ENCODE measurements at regions not wholly inside any gene's neighbourhood (a gene's known extent, or its start where the extent isn't known, plus 50 kb on each side); places are given as distances from the start of the nearest gene placed in this dataset.

GRCh38 chr2:122635686-122636085 is 880.2 kb downstream of the TSN start:
- Histone ChIP-seq H3K36me3 (ENCODE audit: control insufficient read depth in 3 of 3, insufficient read depth in 3 of 3, low read length in 3 of 3) (no peaks in the 10 kb centered on the region), H3K9me3 (ENCODE audit: control insufficient read depth in 3 of 3, low read length in 3 of 3) (no peaks in the 10 kb centered on the region)

GRCh38 chr2:122636097-122636496 is 880.6 kb downstream of the TSN start:
- Histone ChIP-seq H3K9ac (ENCODE audit: low read depth in 1 of 3, low read length in 3 of 3) (no peak overlapping the region), H3K4me1 (ENCODE audit: control insufficient read depth in 3 of 3, insufficient read depth in 3 of 3, low read length in 3 of 3) (no peaks in the 10 kb centered on the region), H3K9me3 (ENCODE audit: control insufficient read depth in 3 of 3, low read length in 3 of 3) (no peaks in the 10 kb centered on the region)

More at GRCh38 chr2:122635686-122636085, 880.2 kb downstream of the TSN start:
- H3K27ac ChIP-seq (ENCODE audit: low read depth, low read length), result no peak overlapping the region
- no peaks in the 10 kb centered on the region for H3K27me3 ChIP-seq (ENCODE audit: control insufficient read depth in 3 of 3, insufficient read depth in 3 of 3, low read length in 3 of 3)
- no peaks in the 10 kb centered on the region for H3K4me1 ChIP-seq (ENCODE audit: control insufficient read depth in 3 of 3, insufficient read depth in 3 of 3, low read length in 3 of 3)
- no peak overlapping the region for H3K9ac ChIP-seq (ENCODE audit: low read depth in 1 of 3, low read length in 3 of 3)
- H3K4me3 ChIP-seq (ENCODE audit: low read length in 3 of 3), result no peak overlapping the region

GRCh38 chr2:122639176-122639575 is 883.7 kb downstream of the TSN start:
- H3K9me3 ChIP-seq (ENCODE audit: control insufficient read depth in 3 of 3, low read length in 3 of 3), result no peaks in the 10 kb centered on the region
- no peaks in the 10 kb centered on the region for H3K36me3 ChIP-seq (ENCODE audit: control insufficient read depth in 3 of 3, insufficient read depth in 3 of 3, low read length in 3 of 3)
- H3K27me3 ChIP-seq (ENCODE audit: control insufficient read depth in 3 of 3, insufficient read depth in 3 of 3, low read length in 3 of 3), result no peaks in the 10 kb centered on the region
- no peak overlapping the region for H3K9ac ChIP-seq (ENCODE audit: low read depth in 1 of 3, low read length in 3 of 3)
- H3K27ac ChIP-seq (ENCODE audit: low read depth, low read length), result no peak overlapping the region
- H3K4me1 ChIP-seq (ENCODE audit: control insufficient read depth in 3 of 3, insufficient read depth in 3 of 3, low read length in 3 of 3), result no peaks in the 10 kb centered on the region
- no peak overlapping the region for H3K4me3 ChIP-seq (ENCODE audit: low read length in 3 of 3)

More at GRCh38 chr2:122636097-122636496, 880.6 kb downstream of the TSN start:
- Histone ChIP-seq H3K4me3 (ENCODE audit: low read length in 3 of 3) (no peak overlapping the region), H3K36me3 (ENCODE audit: control insufficient read depth in 3 of 3, insufficient read depth in 3 of 3, low read length in 3 of 3) (no peaks in the 10 kb centered on the region), H3K27ac (ENCODE audit: low read depth, low read length) (no peak overlapping the region), H3K27me3 (ENCODE audit: control insufficient read depth in 3 of 3, insufficient read depth in 3 of 3, low read length in 3 of 3) (no peaks in the 10 kb centered on the region)

GRCh38 chr2:122639711-122640110 is 884.3 kb downstream of the TSN start:
- Histone ChIP-seq H3K4me3 (ENCODE audit: low read length in 3 of 3) (no peak overlapping the region), H3K4me1 (ENCODE audit: control insufficient read depth in 3 of 3, insufficient read depth in 3 of 3, low read length in 3 of 3) (no peaks in the 10 kb centered on the region), H3K27me3 (ENCODE audit: control insufficient read depth in 3 of 3, insufficient read depth in 3 of 3, low read length in 3 of 3) (no peaks in the 10 kb centered on the region), H3K9ac (ENCODE audit: low read depth in 1 of 3, low read length in 3 of 3) (no peak overlapping the region), H3K9me3 (ENCODE audit: control insufficient read depth in 3 of 3, low read length in 3 of 3) (no peaks in the 10 kb centered on the region), H3K36me3 (ENCODE audit: control insufficient read depth in 3 of 3, insufficient read depth in 3 of 3, low read length in 3 of 3) (no peaks in the 10 kb centered on the region), H3K27ac (ENCODE audit: low read depth, low read length) (no peak overlapping the region)

- no peak overlapping the region for H3K9ac ChIP-seq (ENCODE audit: low read depth in 1 of 3, low read length in 3 of 3)
- no peak overlapping the region for H3K27ac ChIP-seq (ENCODE audit: low read depth, low read length)
- H3K4me3 ChIP-seq (ENCODE audit: low read length in 3 of 3), result no peak overlapping the region
- no peaks in the 10 kb centered on the region for H3K27me3 ChIP-seq (ENCODE audit: control insufficient read depth in 3 of 3, insufficient read depth in 3 of 3, low read length in 3 of 3)
- no peaks in the 10 kb centered on the region for H3K4me1 ChIP-seq (ENCODE audit: control insufficient read depth in 3 of 3, insufficient read depth in 3 of 3, low read length in 3 of 3)
- H3K9me3 ChIP-seq (ENCODE audit: control insufficient read depth in 3 of 3, low read length in 3 of 3), result no peaks in the 10 kb centered on the region
- H3K36me3 ChIP-seq (ENCODE audit: control insufficient read depth in 3 of 3, insufficient read depth in 3 of 3, low read length in 3 of 3), result no peaks in the 10 kb centered on the region
Observed at GRCh38 chr2:122643725-122644329, 888.4 kb downstream of the TSN start.

- no peaks in the 10 kb centered on the region for H3K27me3 ChIP-seq (ENCODE audit: control insufficient read depth in 3 of 3, insufficient read depth in 3 of 3, low read length in 3 of 3)
- no peaks in the 10 kb centered on the region for H3K4me1 ChIP-seq (ENCODE audit: control insufficient read depth in 3 of 3, insufficient read depth in 3 of 3, low read length in 3 of 3)
- no peak overlapping the region for H3K27ac ChIP-seq (ENCODE audit: low read depth, low read length)
- H3K9ac ChIP-seq (ENCODE audit: low read depth in 1 of 3, low read length in 3 of 3), result no peak overlapping the region
- H3K4me3 ChIP-seq (ENCODE audit: low read length in 3 of 3), result no peak overlapping the region
- H3K36me3 ChIP-seq (ENCODE audit: control insufficient read depth in 3 of 3, insufficient read depth in 3 of 3, low read length in 3 of 3), result no peaks in the 10 kb centered on the region
- no peaks in the 10 kb centered on the region for H3K9me3 ChIP-seq (ENCODE audit: control insufficient read depth in 3 of 3, low read length in 3 of 3)
Observed at GRCh38 chr2:122651236-122651635, 895.8 kb downstream of the TSN start.

- Histone ChIP-seq H3K9me3 (ENCODE audit: control insufficient read depth in 3 of 3, low read length in 3 of 3) (no peaks in the 10 kb centered on the region), H3K36me3 (ENCODE audit: control insufficient read depth in 3 of 3, insufficient read depth in 3 of 3, low read length in 3 of 3) (no peaks in the 10 kb centered on the region), H3K4me1 (ENCODE audit: control insufficient read depth in 3 of 3, insufficient read depth in 3 of 3, low read length in 3 of 3) (no peaks in the 10 kb centered on the region), H3K27ac (ENCODE audit: low read depth, low read length) (no peak overlapping the region), H3K9ac (ENCODE audit: low read depth in 1 of 3, low read length in 3 of 3) (no peak overlapping the region), H3K27me3 (ENCODE audit: control insufficient read depth in 3 of 3, insufficient read depth in 3 of 3, low read length in 3 of 3) (no peaks in the 10 kb centered on the region), H3K4me3 (ENCODE audit: low read length in 3 of 3) (no peak overlapping the region)
Observed at GRCh38 chr2:122651780-122652179, 896.3 kb downstream of the TSN start.

- Histone ChIP-seq H3K27me3 (ENCODE audit: control insufficient read depth in 3 of 3, insufficient read depth in 3 of 3, low read length in 3 of 3) (no peaks in the 10 kb centered on the region), H3K36me3 (ENCODE audit: control insufficient read depth in 3 of 3, insufficient read depth in 3 of 3, low read length in 3 of 3) (no peaks in the 10 kb centered on the region), H3K27ac (ENCODE audit: low read depth, low read length) (no peak overlapping the region)
Observed at GRCh38 chr2:122652670-122653069, 897.2 kb downstream of the TSN start.

GRCh38 chr2:122656403-122656802 is 901.0 kb downstream of the TSN start:
- Histone ChIP-seq H3K27ac (ENCODE audit: low read depth, low read length) (no peak overlapping the region), H3K27me3 (ENCODE audit: control insufficient read depth in 3 of 3, insufficient read depth in 3 of 3, low read length in 3 of 3) (peaks cover 0 to 7% (median 0%) of the 10 kb centered on the region in 3 donors), H3K4me3 (ENCODE audit: low read length in 3 of 3) (no peak overlapping the region), H3K9ac (ENCODE audit: low read depth in 1 of 3, low read length in 3 of 3) (no peak overlapping the region), H3K4me1 (ENCODE audit: control insufficient read depth in 3 of 3, insufficient read depth in 3 of 3, low read length in 3 of 3) (no peaks in the 10 kb centered on the region), H3K9me3 (ENCODE audit: control insufficient read depth in 3 of 3, low read length in 3 of 3) (no peaks in the 10 kb centered on the region), H3K36me3 (ENCODE audit: control insufficient read depth in 3 of 3, insufficient read depth in 3 of 3, low read length in 3 of 3) (no peaks in the 10 kb centered on the region)

More at GRCh38 chr2:122652670-122653069, 897.2 kb downstream of the TSN start:
- no peaks in the 10 kb centered on the region for H3K9me3 ChIP-seq (ENCODE audit: control insufficient read depth in 3 of 3, low read length in 3 of 3)
- H3K4me1 ChIP-seq (ENCODE audit: control insufficient read depth in 3 of 3, insufficient read depth in 3 of 3, low read length in 3 of 3), result no peaks in the 10 kb centered on the region
- H3K9ac ChIP-seq (ENCODE audit: low read depth in 1 of 3, low read length in 3 of 3), result no peak overlapping the region
- H3K4me3 ChIP-seq (ENCODE audit: low read length in 3 of 3), result no peak overlapping the region

GRCh38 chr2:122660786-122661634 is 905.6 kb downstream of the TSN start:
- H3K27ac ChIP-seq (ENCODE audit: low read depth, low read length), result no peak overlapping the region
- H3K36me3 ChIP-seq (ENCODE audit: control insufficient read depth in 3 of 3, insufficient read depth in 3 of 3, low read length in 3 of 3), result no peaks in the 10 kb centered on the region
- no peak overlapping the region for H3K4me3 ChIP-seq (ENCODE audit: low read length in 3 of 3)
- no peaks in the 10 kb centered on the region for H3K9me3 ChIP-seq (ENCODE audit: control insufficient read depth in 3 of 3, low read length in 3 of 3)
- H3K4me1 ChIP-seq (ENCODE audit: control insufficient read depth in 3 of 3, insufficient read depth in 3 of 3, low read length in 3 of 3), result no peaks in the 10 kb centered on the region
- no peak overlapping the region for H3K9ac ChIP-seq (ENCODE audit: low read depth in 1 of 3, low read length in 3 of 3)
- H3K27me3 ChIP-seq (ENCODE audit: control insufficient read depth in 3 of 3, insufficient read depth in 3 of 3, low read length in 3 of 3), result peaks cover 0 to 7% (median 0%) of the 10 kb centered on the region in 3 donors

Measured in skeletal muscle tissue (tissue), 3 donors.